ENCODE measurements at regions not wholly inside any gene's neighbourhood (a gene's known extent, or its start where the extent isn't known, plus 50 kb on each side); places are given as distances from the start of the nearest gene placed in this dataset.

- Histone ChIP-seq H3K27ac (peak overlapping the region in 1 of 2 donors; percentile 21), H3K4me3 (no peak overlapping the region)
- no peak for DNase-seq (ENCODE audit: low spot score)
- TF ChIP-seq, protein P1, sequence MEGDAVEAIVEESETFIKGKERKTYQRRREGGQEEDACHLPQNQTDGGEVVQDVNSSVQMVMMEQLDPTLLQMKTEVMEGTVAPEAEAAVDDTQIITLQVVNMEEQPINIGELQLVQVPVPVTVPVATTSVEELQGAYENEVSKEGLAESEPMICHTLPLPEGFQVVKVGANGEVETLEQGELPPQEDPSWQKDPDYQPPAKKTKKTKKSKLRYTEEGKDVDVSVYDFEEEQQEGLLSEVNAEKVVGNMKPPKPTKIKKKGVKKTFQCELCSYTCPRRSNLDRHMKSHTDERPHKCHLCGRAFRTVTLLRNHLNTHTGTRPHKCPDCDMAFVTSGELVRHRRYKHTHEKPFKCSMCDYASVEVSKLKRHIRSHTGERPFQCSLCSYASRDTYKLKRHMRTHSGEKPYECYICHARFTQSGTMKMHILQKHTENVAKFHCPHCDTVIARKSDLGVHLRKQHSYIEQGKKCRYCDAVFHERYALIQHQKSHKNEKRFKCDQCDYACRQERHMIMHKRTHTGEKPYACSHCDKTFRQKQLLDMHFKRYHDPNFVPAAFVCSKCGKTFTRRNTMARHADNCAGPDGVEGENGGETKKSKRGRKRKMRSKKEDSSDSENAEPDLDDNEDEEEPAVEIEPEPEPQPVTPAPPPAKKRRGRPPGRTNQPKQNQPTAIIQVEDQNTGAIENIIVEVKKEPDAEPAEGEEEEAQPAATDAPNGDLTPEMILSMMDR (IDR thresholded peaks at IDR 0.05) = no peak
Measured at GRCh38 chr6:34610819-34611477, 54.8 kb upstream of the SPDEF start.

- Histone ChIP-seq H3K4me3 (no peak overlapping the region), H3K27ac (no peak overlapping the region)
- DNase-seq (ENCODE audit: low spot score) = no peak
- TF ChIP-seq, protein P1 (IDR thresholded peaks at IDR 0.05) = no peak
Measured at GRCh38 chr6:34608321-34609091, 52.4 kb upstream of the SPDEF start.

- TF ChIP-seq, protein P1 (IDR thresholded peaks at IDR 0.05) = no peak
- Histone ChIP-seq H3K27ac (no peak overlapping the region), H3K4me3 (no peak overlapping the region)
- no peak for DNase-seq (ENCODE audit: low spot score)
Measured at GRCh38 chr6:34606477-34607265, 50.5 kb upstream of the SPDEF start.

Data from coronary artery (tissue), 2 donors.